Activated CD8-positive, alpha-beta memory T cell treated with anti-CD3 and anti-CD28 coated beads, Interleukin-2, amount 50 U/mL, for 48 hours (primary cell): ENCODE measurements at regions not wholly inside any gene's neighbourhood (a gene's known extent, or its start where the extent isn't known, plus 50 kb on each side); places are given as distances from the start of the nearest gene placed in this dataset.

Source experiments
- DNase-seq: peaks from one replicate; pipeline ENCODE4 v3.0.0-alpha.2; 2020

DNA sequence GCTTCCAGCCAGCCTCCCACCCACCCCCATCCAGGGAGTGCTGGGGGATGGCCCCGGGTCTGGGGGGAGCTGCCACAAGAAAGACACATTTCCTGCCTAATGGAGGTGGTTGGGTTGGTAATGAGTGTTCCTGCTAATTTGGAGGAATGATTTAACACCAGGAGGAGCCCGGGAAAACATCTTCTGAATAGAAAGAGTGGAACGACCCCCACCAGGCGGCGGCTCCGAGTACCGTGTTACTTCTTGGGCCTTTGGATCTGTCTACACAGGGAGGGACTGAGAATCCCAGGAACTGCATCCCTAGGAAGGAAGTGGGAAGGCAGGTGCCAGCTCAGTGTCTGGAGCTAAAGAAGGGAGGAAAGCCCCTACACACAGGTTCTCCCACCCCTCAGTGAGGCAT, 64.6 kb downstream of the TSPAN17 start:
- DNase-seq = no peak

DNA sequence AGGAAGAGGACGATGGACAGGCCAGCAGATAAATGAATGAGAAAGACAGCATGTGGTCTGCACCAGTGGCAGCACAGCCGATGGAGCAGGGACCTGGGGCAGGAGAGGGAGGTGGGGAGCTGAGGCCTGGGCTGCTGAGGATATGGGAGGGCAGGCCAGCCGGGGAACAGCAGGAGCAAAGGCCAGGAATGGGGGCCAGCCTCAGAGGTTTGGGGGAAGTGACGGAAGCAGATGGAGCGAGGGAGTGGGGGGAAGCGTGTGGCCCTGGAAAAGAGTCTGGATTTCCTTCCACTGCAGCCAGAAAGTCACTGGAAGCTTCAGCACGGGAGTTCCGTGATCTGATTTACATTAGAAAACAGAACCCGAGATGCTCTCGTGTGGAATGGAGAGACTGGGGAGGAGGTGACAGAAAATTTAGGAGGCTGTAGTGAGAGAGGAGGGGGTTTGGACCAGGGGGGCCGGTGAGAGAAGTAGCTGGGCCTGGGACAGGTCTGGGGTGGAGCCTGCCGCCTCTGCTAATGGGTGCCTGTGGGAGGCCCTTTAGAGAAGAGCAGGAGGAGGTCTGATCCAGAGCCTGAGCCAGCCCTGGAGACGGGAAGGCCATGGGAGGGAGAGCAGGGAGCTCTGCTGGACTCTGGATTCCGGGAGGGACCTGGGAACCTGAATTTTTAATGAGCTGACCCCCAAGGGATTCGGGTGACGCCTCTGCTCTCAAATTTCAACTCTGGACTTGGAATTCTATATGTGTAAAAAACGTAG, 65.4 kb downstream of the TSPAN17 start:
- DNase-seq = no peak

DNA sequence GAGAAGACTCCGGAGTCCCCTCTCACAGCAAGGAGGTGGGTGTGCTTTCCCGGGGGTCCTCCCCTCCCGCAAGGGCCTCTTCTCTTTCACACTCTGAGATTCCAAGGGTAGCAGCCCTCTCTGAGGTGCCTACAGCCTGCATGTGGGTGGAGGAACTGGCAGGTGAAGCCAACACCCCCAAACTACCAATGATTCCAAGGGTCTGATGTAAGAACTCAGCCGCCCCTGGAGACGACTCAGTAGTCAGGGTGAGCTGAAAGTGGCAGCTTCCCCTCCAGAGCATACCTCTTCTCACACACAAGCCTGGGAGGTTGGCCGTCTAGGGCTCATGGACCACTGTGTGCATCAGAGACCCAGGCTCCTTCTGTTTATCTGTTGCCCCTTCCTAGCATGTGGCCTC, 66.1 kb downstream of the TSPAN17 start:
- DNase-seq = no peak

DNA sequence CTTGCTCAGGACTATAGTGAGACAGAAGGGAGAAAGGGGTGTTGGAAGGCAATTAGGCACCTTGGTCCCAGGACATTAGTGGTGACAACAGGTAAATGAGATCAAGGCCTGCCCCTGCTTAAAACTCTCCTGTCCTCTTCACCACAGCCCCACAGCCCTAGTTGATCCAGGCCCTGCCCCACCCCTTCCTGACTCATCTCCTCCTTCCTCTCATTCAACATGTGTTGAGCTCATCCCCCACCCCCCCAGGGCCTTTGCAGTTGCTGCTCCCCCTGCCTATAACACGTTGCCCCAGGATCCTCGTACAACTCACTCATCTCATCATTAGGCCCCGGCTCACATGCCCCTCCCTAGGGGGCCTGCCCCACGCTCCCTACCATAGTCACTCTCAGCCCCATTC, 66.8 kb downstream of the TSPAN17 start:
- DNase-seq = no peak

DNA sequence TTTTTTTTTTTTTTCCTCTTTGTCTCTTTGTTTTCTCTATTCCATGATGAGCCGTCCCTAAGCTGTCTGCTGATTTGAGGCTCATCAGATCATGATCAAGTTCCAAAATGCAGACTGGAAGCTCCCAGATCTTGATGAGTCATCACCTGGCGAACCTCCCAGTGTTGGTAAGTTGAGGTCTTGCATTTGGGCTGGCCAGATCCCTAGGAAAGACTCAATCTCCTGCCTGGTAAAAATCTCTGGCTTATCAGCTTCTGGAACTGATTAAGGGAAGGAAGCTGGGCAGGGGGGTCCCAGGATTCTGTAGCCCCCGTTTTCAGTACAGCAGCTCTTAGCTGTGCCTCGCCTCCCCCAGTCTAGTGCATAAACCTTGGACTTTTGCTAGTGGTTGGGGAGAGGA, 69.0 kb downstream of the TSPAN17 start:
- no peak for DNase-seq

DNA sequence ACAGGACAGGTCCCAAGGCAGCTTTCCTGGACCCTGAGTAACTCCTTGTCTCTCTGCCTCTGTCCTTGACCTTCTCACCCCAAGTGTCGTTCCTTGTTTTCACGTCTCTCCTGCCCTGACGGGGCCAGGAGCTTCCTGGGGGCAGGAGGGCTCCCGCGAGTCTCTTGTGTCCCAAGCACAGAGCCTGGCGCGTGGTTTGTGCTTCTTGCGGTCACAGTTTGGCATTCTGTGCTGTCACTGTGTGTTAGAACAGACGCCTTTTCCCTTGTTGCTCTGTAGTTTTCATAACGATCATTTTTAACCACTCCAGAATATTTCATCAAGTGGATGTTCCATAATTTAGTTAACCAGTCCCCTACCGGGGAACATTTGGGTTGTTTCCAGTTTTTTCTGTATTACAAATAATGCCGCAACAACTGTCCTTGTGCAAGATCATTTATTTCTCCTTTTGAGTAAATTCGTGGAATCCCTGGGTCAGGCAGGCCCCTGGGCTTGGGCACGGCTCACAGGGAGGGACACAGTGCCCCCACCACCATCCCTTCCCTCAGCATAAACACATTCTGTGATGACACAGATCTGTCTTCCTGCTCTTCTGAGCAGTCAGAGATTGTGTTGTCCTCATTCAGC, 71.9 kb downstream of the TSPAN17 start:
- no peak for DNase-seq

DNA sequence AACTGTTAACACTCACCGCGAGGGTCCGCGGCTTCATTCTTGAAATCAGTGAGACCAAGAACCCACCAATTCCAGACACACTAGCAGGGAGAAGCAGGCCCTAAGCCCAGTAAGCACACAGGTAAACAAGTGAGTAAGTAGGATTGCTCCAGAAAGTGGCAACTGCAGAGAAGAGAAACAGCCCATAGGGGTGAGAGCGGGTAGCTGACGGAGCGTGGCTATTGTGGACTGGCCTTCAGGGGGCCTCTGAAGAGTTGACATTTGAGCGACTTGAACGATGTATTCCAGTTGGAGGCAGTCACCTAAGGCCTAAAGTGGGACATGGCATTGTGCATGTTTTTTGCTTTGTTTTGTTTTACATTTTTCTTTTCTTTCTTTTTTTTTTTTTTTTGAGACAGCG, 74.2 kb downstream of the TSPAN17 start:
- no peak for DNase-seq

DNA sequence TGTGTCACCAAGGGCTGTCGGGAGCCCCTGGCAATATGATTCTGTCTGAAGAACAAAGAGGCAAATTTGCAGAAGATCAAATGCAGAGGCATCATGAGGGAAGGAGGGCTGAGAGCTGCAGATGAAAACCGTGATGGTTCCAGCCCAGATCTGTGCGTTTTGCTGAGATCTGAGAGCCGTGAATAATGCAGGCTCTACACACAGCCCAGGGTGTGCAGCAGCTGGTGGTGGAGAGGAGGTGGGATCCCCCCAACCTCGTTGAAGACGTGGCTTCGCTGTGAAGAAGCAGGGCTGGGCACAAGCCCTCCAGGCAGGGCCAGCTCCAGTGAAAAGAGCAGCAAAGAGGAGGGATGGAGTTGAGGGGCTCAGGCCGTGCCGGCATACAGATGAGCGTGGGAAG, 75.5 kb downstream of the TSPAN17 start:
- DNase-seq = no peak

DNA sequence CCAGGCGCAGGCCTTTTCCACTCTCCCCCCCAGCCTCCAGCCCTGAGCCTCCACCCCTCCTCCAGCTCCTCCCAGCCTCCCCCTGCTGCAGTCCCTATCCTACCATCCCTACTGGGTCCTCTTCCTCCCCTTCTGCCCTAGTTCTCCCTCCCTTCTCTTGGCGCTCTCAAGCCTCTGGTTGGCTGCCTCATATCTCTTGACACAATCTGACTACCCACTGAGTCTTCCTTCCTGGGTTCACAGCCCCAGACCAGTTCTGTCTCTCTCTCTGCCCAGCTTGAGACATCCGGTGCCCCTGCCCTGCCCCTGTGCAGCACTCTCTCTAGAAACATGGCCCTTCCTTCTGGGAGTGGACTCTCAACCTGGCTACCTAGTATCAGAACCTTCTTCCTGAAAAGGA, 76.2 kb downstream of the TSPAN17 start:
- DNase-seq = no peak

DNA sequence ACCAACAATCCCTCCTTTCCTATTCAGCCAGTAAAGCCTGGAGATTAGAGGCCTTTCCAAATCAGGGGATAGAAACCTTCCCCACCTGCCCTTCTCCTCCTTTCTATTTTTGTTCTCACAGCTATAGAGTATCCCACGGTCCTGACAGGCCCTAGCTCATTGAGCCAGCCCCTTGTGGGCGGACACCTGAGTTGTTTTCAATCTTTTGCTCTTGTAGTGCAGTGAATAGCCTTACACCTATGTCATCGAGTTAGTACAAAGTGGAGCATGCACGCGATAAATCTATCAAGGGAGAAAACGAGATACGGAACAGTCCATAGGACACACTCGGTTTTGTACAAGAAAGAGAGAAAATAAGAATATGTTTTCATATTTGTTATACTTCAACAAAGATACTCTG, 77.2 kb downstream of the TSPAN17 start:
- no peak for DNase-seq

DNA sequence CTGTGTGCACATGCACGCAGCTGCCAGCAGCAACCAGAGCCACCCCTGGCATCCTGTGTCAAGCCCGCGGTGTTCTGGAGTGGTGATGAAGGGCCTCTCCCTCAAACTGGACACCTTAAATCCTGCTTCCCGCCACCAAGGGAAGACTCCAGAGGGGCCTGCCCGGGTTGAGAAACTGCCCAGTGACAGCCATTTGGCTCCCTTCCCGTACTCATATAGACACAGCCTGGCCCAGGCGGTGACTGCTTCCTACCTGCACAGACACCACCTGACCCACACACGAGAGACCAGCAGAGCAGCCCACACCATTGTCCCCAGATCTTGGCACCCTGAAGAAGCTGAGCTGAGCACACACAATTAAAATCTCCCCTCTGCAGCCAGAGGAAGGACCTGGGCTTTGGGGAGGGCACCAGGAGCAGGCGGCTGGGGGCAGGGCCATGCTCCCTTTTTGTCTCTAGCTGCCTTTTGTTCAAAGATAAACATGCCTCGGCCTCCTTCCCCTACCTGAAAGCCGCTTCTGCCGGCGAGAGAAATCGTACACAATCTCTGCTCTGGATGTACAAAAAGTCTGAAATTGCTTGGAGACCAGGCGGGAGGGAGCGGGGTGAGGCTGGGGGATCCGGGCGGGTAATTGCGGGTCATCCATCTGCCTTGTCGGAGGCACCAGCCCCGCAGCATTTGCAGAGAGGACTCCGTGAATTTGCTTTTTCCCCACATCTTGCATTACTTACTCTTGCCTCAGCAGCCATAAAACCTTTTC, 78.4 kb downstream of the TSPAN17 start:
- no peak for DNase-seq

DNA sequence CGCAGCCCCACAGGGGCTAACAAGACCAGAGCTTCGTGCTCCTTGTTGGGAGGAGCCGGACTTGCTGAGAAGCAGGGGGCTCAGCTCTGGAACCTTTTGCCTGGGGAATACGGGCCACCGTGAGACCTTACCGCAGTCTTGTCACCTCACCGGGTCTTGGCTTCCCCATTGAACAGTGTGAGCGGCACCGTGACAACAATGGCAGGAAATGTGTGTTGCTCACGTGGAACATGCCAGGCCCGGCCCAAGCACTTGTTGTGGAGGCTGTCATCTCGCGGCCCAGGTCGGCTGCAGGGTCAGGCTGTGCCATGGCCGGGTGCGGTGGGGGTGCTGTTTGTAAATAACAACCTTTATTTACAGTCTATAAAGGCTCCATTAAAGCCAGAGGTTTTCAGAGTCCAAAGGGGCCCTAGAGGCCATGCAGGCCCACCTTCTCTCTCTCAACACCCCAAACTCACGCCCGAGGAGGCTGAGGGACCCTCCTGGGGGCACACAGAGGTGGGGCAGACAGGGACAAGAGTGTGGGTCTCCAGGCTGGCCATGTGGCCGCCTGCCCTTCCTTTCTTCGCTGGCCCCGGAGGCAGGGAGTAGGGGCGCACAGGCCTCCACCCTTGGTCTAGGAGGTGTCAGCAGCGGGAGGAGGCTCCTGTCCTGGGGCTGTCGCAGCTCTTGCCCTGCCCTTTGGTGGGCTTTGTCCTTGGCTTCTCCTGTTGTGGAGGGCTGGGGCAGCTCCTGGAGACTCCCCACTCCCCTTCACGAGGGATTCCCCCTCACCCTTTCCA, 79.7 kb downstream of the TSPAN17 start:
- no peak for DNase-seq

DNA sequence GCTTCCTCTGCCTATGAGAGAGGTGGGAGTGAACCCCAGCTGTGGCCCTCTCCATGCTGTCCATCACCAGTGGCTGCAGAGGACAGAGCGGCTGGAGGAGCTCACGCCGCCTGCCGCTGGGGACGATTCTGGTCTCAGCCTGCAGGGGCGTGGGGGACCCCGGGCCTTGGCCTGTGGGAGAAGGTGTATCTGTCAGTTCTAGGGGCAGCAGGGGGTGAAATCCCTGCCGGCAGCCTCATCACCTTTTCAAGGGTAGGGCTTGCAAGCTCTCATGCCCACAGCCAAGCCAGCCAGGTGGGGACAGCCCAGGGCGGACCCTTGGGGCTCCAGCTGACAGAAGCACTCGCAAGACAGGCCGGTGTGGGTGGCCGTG, 80.2 kb downstream of the TSPAN17 start:
- no peak for DNase-seq

DNA sequence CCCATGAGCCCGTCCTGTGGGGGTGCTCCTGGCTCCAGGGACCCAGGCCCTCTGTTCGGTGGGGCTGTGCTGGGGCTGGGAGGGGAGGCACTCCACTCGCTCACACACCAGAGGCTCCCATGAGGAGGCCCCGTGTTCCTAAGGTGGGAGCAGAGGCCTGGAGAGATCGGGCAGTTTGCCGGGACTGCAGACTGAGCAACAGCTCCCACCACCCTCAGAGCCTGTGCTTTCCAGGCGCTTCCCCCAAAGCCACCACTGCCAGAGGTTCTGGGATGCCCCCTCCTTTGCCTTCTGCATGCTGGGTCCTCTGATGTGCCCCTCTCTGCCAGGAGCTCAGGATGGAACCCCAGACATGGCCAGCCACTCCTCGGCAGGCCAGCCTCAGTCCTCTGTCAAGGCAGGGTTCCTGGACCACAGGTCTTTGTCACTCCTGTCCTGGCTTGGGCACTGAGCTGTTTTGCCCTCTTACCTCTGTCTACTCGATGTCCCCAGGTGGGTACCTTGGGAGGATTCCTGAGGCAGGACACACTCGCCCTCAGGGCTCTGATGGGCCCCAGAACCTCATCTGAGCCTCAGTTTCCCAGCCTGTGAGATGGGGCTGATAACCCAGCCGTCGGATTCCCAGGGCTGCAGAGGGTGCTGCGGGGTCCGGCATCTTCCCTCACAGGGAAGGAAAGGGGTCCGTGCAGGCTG, 80.8 kb downstream of the TSPAN17 start:
- no peak for DNase-seq

DNA sequence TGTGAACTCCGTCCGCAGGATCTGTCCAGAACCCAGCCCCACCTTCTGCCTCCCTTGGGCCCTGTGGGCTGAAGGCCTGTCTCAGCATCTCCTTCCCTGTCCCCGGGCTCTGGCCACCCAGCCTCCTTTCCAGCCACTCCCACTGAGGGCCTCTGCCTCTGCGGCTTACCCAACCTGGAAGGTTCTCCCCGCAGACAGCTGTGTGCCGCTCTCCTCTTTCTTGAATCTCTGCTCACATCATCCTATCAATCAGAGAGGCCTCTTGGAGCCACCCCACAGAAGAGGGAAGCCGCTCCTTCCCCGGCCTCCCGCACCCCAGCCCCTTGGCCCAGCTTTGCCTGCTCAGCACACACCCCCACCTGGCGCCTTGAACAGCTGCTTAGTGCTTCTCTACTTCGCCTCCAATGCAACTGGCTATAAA, 81.5 kb upstream of the UNC5A start:
- DNase-seq = no peak

DNA sequence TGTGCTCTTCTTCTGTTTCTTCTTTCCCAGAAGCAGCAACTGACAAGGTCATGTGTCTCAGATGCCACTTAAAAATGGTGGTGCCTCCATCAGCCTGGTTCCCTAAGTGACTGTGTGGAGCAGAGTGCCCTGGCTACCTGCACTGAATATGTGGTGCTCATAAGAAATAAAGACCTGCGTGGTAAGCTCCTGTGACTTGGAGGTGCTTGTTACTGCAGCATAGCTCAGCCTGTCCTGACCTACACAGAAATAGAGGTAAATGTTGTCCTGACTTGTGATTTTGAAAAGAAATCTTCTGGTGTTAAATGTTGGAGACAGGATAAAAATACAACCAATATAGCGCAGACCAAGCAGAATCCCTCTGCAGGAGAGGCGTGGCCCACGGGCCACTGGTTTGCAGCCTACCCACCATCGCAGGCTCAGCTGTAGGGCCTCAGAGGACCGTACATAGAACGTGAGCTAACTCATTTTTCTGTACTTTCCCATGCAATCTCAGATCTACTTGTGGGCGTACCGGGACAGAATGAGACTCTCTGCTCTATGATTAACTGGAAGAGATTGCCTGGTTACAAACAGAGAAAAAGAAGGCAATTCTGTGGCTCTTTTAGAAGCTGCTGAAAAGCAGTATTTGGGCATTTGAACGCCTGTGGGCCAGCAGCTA, 79.4 kb upstream of the UNC5A start:
- DNase-seq = no peak

DNA sequence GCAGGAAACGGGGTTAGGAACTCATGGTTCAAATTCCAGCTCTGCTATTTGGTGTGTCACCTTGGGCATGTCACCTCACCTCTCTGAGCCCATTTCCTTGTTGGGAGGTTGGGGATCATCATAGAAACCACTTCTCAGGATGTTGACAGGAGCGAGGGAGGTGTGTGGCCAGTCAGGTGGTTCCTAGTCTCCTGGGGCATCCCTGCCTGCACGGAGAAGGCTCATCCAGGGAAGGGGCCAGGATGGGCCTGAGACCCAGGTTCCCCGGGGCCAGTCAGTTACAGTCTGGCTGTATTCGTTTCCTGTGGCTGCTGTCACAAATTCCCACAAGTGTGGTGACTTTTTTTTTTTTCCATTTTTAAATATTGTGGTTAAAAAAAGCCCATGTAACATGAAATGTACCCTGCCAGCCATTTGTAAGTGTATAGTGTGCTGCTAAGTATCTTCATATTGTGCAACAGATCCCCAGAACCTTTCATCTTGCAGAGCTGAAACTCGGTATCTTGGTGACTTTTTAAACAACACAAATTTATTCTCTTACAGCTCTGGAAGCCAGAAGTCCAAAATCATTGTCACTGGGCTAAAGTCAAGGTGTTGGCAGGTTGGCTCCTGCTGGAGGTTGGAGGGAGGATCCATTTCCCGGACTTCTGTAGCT, 78.7 kb upstream of the UNC5A start:
- DNase-seq = no peak

DNA sequence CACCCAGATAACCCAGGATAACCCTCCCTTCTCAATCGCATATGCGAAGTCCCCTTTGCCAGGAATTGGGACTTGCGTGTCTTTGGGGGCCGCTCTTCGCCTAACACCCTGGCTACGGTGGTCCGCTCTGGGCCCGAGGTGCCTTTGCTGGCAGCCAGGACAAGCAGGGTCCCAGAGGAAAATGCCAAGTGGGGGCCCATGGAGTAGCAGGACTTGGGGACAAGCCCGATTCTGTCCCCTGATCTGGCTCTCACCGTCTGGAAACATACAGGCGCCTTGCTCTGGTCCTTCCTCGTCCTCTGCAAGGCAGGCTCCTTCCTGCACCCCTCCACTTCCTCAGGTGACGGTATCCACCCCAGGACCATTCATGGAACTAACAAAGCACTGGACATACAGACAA, 78.1 kb upstream of the UNC5A start:
- no peak for DNase-seq

DNA sequence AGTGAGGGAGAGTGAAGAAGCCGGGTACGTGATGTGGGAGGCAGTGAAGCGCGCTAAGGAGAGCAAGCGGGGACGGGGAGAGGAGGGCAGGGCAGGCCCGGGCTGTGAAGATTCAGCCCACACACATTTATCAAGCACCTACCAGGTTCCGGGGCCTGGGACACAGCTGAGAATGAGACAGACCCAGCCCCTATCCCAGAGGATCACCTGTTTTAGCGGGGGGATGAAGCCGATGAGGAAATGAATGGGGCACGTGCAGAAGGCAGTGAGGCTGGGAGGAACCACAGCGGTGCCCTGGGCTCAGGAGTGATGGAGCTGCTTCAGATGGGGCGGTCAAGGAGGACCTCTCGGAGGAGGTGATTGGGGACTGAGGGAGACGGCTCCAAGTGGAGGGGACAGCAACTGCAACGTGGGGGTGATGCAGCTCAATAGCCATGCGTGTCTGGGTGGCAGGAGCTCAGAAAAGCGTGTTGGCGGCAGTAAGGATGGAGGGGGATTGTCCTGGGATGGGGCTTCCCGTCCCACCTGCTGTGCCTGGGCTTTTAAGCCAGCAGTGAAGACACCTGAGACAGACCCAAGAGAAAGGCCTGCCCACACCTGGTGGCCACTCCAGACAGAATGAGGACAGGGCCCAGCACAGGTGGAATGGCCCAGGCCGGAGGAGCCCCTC, 77.5 kb upstream of the UNC5A start:
- no peak for DNase-seq

DNA sequence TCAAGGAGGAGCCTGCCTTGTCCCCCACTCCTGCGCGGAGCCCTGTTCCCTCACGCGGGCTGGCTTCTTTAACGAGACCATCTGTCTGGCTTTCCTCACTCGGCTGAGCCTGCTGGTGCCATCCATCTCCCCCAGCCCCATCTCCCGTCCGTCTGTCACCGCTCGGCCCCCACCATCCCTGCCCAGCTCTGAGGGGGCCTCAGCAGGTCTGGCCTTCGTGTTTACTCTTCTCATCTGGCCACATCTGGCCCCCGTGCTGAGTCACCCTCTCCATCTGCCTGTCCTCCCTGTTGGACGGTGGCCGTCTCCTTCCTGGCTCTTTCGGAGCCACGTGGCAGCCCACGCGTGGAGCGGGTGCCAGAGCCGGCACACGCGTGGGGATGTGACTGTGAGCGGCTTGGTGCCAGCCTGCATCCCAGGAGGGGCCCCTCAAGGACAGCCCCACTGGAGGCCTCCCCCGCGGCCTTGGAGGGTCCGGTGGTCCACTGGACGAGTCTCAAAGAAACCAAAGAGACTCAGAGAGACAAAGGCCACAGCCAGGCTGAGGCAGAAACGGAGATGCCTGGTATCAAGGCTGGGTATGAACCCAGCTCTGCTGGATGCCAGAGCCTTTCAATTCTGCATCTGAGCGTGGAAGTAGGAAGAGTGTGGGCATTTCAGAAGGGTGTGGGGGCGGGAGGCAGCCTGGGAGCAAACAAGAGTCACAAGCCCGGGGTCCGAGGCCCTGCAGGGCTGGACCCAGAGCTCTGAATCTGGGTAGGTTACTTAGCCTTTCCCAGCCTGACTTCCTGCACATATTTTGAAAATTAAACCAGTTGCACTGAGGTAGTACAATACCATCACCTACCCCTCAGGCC, 76.7 kb upstream of the UNC5A start:
- DNase-seq = peak; percentile 23
